ENCODE measurements at regions not wholly inside any gene's neighbourhood (a gene's known extent, or its start where the extent isn't known, plus 50 kb on each side); places are given as distances from the start of the nearest gene placed in this dataset.

GRCh38 chr4:13910556-13910955, 283.0 kb upstream of the BOD1L1 start:
- H3K27me3 Mint-ChIP-seq (ENCODE audit: insufficient read depth) = peaks cover 16% of the 10 kb centered on the region
- Histone ChIP-seq H3K4me1 (ENCODE audit: control insufficient read depth, insufficient read depth, low read length) (no peaks in the 10 kb centered on the region), H3K27me3 (ENCODE audit: control insufficient read depth, insufficient read depth, low read length, poor library complexity, severe bottlenecking) (peaks cover 46% of the 10 kb centered on the region), H3K36me3 (ENCODE audit: control insufficient read depth, insufficient read depth, low read length) (no peaks in the 10 kb centered on the region), H3K4me3 (ENCODE audit: low read length) (no peak overlapping the region), H3K27ac (ENCODE audit: low read depth, low read length) (no peak overlapping the region), H3K9ac (ENCODE audit: extremely low read depth, low read length, poor library complexity, severe bottlenecking) (no peak overlapping the region), H3K9me3 (ENCODE audit: control insufficient read depth, low read length) (no peaks in the 10 kb centered on the region)
- no peaks in the 10 kb centered on the region for H3K9me3 Mint-ChIP-seq
- H3K27ac Mint-ChIP-seq = no peak overlapping the region
- TF ChIP-seq CTCF (conservative IDR thresholded peaks at IDR 0.05) = no peak
- H3K36me3 Mint-ChIP-seq (ENCODE audit: low read depth) = no peaks in the 10 kb centered on the region
- no peak overlapping the region for H3K4me3 Mint-ChIP-seq
- H3K4me1 Mint-ChIP-seq = no peaks in the 10 kb centered on the region
- no peak for DNase-seq

- Mint-ChIP-seq H3K27ac (no peak overlapping the region), H3K4me1 (no peaks in the 10 kb centered on the region), H3K4me3 (no peak overlapping the region), H3K9me3 (no peaks in the 10 kb centered on the region), H3K27me3 (ENCODE audit: insufficient read depth) (peaks cover 17% of the 10 kb centered on the region), H3K36me3 (ENCODE audit: low read depth) (no peaks in the 10 kb centered on the region)
- no peaks in the 10 kb centered on the region for H3K9me3 ChIP-seq (ENCODE audit: control insufficient read depth, low read length)
- peaks cover 49% of the 10 kb centered on the region for H3K27me3 ChIP-seq (ENCODE audit: control insufficient read depth, insufficient read depth, low read length, poor library complexity, severe bottlenecking)
- no peaks in the 10 kb centered on the region for H3K36me3 ChIP-seq (ENCODE audit: control insufficient read depth, insufficient read depth, low read length)
- no peak for DNase-seq
- H3K4me3 ChIP-seq (ENCODE audit: low read length) = no peak overlapping the region
- H3K9ac ChIP-seq (ENCODE audit: extremely low read depth, low read length, poor library complexity, severe bottlenecking) = no peak overlapping the region
- no peaks in the 10 kb centered on the region for H3K4me1 ChIP-seq (ENCODE audit: control insufficient read depth, insufficient read depth, low read length)
- no peak for TF ChIP-seq CTCF (conservative IDR thresholded peaks at IDR 0.05)
- no peak overlapping the region for H3K27ac ChIP-seq (ENCODE audit: low read depth, low read length)
These were observed 283.7 kb upstream of the BOD1L1 start for GRCh38 chr4:13911256-13911655.

- no peak overlapping the region for H3K9ac ChIP-seq (ENCODE audit: extremely low read depth, low read length, poor library complexity, severe bottlenecking)
- H3K27me3 Mint-ChIP-seq (ENCODE audit: insufficient read depth) = peaks cover 17% of the 10 kb centered on the region
- H3K27ac ChIP-seq (ENCODE audit: low read depth, low read length) = no peak overlapping the region
- H3K4me1 ChIP-seq (ENCODE audit: control insufficient read depth, insufficient read depth, low read length) = no peaks in the 10 kb centered on the region
- DNase-seq = no peak
- no peaks in the 10 kb centered on the region for H3K9me3 ChIP-seq (ENCODE audit: control insufficient read depth, low read length)
- no peaks in the 10 kb centered on the region for H3K36me3 ChIP-seq (ENCODE audit: control insufficient read depth, insufficient read depth, low read length)
- H3K9me3 Mint-ChIP-seq = no peaks in the 10 kb centered on the region
- WGBS, 2 experiments (ENCODE audit: insufficient coverage in 1 of 2, insufficient read length in 1 of 2) = 83% methylated on average over 2 of the region's 2 CpGs; no CpG with 5 or more reads in 1 of the 2 experiments
- H3K36me3 Mint-ChIP-seq (ENCODE audit: low read depth) = no peaks in the 10 kb centered on the region
- no peak overlapping the region for H3K4me3 ChIP-seq (ENCODE audit: low read length)
- no peak overlapping the region for H3K4me3 Mint-ChIP-seq
- peaks cover 55% of the 10 kb centered on the region for H3K27me3 ChIP-seq (ENCODE audit: control insufficient read depth, insufficient read depth, low read length, poor library complexity, severe bottlenecking)
- no peaks in the 10 kb centered on the region for H3K4me1 Mint-ChIP-seq
- no peak overlapping the region for H3K27ac Mint-ChIP-seq
- no peak for TF ChIP-seq CTCF (conservative IDR thresholded peaks at IDR 0.05)
These were observed 285.0 kb upstream of the BOD1L1 start for GRCh38 chr4:13912436-13912925.
